ENCODE measurements at regions not wholly inside any gene's neighbourhood (a gene's known extent, or its start where the extent isn't known, plus 50 kb on each side); places are given as distances from the start of the nearest gene placed in this dataset.

- Mint-ChIP-seq H3K27ac (no peak overlapping the region), H3K9me3 (no peaks in the 10 kb centered on the region), H3K4me1 (peaks cover 38% of the 10 kb centered on the region), H3K4me3 (no peak overlapping the region), H3K36me3 (no peaks in the 10 kb centered on the region), H3K27me3 (ENCODE audit: low read depth) (no peaks in the 10 kb centered on the region)
- POLR2A ChIA-PET, result no interaction called here
- no peak for ATAC-seq
- TF ChIP-seq EMX1 (CRISPR knock-in tag; IDR thresholded peaks at IDR 0.05) (no peak), NFE2L1 (CRISPR knock-in tag; IDR thresholded peaks at IDR 0.05) (no peak), CREB1 (CRISPR knock-in tag; IDR thresholded peaks at IDR 0.05) (no peak)
- no peak for DNase-seq (ENCODE audit: low spot score)
- CTCF ChIA-PET, result interaction anchor here (1.5 to 1.7 kb wide), 2 partner anchors 10 to 51 kb away, joined by 4 to 7 read pairs; no protein-coding TSS in a partner anchor
Observed at GRCh38 chr3:17945018-17945798, 202.8 kb upstream of the TBC1D5 start.

- no peak overlapping the region for H3K4me3 Mint-ChIP-seq
- ChIA-PET CTCF (no interaction called here), POLR2A (no interaction called here)
- H3K27ac Mint-ChIP-seq, result no peak overlapping the region
- DNase-seq (ENCODE audit: low spot score) (no peak), ATAC-seq (no peak)
- H3K36me3 Mint-ChIP-seq, result no peaks in the 10 kb centered on the region
- no peaks in the 10 kb centered on the region for H3K9me3 Mint-ChIP-seq
- H3K4me1 Mint-ChIP-seq, result peaks cover 40% of the 10 kb centered on the region
- no peak for TF ChIP-seq ZNF317 (CRISPR knock-in tag; IDR thresholded peaks at IDR 0.05; ENCODE audit: borderline replicate concordance, low read depth)
- H3K27me3 Mint-ChIP-seq (ENCODE audit: low read depth), result no peaks in the 10 kb centered on the region
Observed at GRCh38 chr3:17942856-17943255, 200.4 kb upstream of the TBC1D5 start.

- Mint-ChIP-seq H3K9me3 (no peaks in the 10 kb centered on the region), H3K4me3 (no peak overlapping the region), H3K27ac (no peak overlapping the region), H3K36me3 (no peaks in the 10 kb centered on the region), H3K4me1 (peaks cover 40% of the 10 kb centered on the region), H3K27me3 (ENCODE audit: low read depth) (no peaks in the 10 kb centered on the region)
- CTCF ChIA-PET, result no interaction called here
- no peak for DNase-seq (ENCODE audit: low spot score)
- TF ChIP-seq, protein P1, sequence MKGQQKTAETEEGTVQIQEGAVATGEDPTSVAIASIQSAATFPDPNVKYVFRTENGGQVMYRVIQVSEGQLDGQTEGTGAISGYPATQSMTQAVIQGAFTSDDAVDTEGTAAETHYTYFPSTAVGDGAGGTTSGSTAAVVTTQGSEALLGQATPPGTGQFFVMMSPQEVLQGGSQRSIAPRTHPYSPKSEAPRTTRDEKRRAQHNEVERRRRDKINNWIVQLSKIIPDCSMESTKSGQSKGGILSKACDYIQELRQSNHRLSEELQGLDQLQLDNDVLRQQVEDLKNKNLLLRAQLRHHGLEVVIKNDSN (CRISPR knock-in tag; IDR thresholded peaks at IDR 0.05), result no peak
- ATAC-seq, result no peak
- POLR2A ChIA-PET, result no interaction called here
Observed at GRCh38 chr3:17941766-17942165, 199.3 kb upstream of the TBC1D5 start.

- TF ChIP-seq NR2C2 (CRISPR knock-in tag; IDR thresholded peaks at IDR 0.05) (no peak), FOXJ3 (CRISPR knock-in tag; IDR thresholded peaks at IDR 0.05; ENCODE audit: borderline replicate concordance) (no peak), GTF2I (CRISPR knock-in tag; conservative IDR thresholded peaks at IDR 0.05) (no peak), EMX1 (CRISPR knock-in tag; IDR thresholded peaks at IDR 0.05) (no peak), CREB1 (CRISPR knock-in tag; IDR thresholded peaks at IDR 0.05) (no peak)
- TF ChIP-seq, protein P2, sequence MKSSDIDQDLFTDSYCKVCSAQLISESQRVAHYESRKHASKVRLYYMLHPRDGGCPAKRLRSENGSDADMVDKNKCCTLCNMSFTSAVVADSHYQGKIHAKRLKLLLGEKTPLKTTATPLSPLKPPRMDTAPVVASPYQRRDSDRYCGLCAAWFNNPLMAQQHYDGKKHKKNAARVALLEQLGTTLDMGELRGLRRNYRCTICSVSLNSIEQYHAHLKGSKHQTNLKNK (CRISPR knock-in tag; IDR thresholded peaks at IDR 0.05), result no peak
- ATAC-seq, result no peak
- Mint-ChIP-seq H3K36me3 (no peaks in the 10 kb centered on the region), H3K27me3 (ENCODE audit: low read depth) (no peaks in the 10 kb centered on the region), H3K27ac (no peak overlapping the region), H3K4me3 (no peak overlapping the region), H3K4me1 (peaks cover 35% of the 10 kb centered on the region), H3K9me3 (no peaks in the 10 kb centered on the region)
- DNase-seq (ENCODE audit: low spot score), result no peak
- ChIA-PET POLR2A (no interaction called here), CTCF (no interaction called here)
Observed at GRCh38 chr3:17941152-17941551, 198.7 kb upstream of the TBC1D5 start.

GRCh38 chr3:17939157-17939556 lies 196.7 kb upstream of the TBC1D5 start:
- DNase-seq (ENCODE audit: low spot score), result no peak
- POLR2A ChIA-PET, result no interaction called here
- H3K27ac Mint-ChIP-seq, result no peak overlapping the region
- no peak overlapping the region for H3K4me3 Mint-ChIP-seq
- no peaks in the 10 kb centered on the region for H3K9me3 Mint-ChIP-seq
- no peaks in the 10 kb centered on the region for H3K36me3 Mint-ChIP-seq
- peaks cover 22% of the 10 kb centered on the region for H3K4me1 Mint-ChIP-seq
- no peak for ATAC-seq
- H3K27me3 Mint-ChIP-seq (ENCODE audit: low read depth), result no peaks in the 10 kb centered on the region
- CTCF ChIA-PET, result interaction anchor here (1.6 kb wide), 1 partner anchor 9 kb away, joined by 3 read pairs; no protein-coding TSS in a partner anchor
- TF ChIP-seq FOXK1 (CRISPR knock-in tag; IDR thresholded peaks at IDR 0.05) (no peak), ESRRA (CRISPR knock-in tag; IDR thresholded peaks at IDR 0.05; ENCODE audit: borderline replicate concordance) (no peak), ATF3 (CRISPR knock-in tag; conservative IDR thresholded peaks at IDR 0.05) (no peak), ZNF281 (CRISPR knock-in tag; IDR thresholded peaks at IDR 0.05) (no peak), NR2C2 (CRISPR knock-in tag; IDR thresholded peaks at IDR 0.05) (no peak), JUN (CRISPR knock-in tag; IDR thresholded peaks at IDR 0.05) (no peak), MXD4 (CRISPR knock-in tag; IDR thresholded peaks at IDR 0.05; ENCODE audit: borderline replicate concordance) (no peak), ZNF317 (CRISPR knock-in tag; IDR thresholded peaks at IDR 0.05; ENCODE audit: borderline replicate concordance, low read depth) (no peak)
- TF ChIP-seq, protein P3, sequence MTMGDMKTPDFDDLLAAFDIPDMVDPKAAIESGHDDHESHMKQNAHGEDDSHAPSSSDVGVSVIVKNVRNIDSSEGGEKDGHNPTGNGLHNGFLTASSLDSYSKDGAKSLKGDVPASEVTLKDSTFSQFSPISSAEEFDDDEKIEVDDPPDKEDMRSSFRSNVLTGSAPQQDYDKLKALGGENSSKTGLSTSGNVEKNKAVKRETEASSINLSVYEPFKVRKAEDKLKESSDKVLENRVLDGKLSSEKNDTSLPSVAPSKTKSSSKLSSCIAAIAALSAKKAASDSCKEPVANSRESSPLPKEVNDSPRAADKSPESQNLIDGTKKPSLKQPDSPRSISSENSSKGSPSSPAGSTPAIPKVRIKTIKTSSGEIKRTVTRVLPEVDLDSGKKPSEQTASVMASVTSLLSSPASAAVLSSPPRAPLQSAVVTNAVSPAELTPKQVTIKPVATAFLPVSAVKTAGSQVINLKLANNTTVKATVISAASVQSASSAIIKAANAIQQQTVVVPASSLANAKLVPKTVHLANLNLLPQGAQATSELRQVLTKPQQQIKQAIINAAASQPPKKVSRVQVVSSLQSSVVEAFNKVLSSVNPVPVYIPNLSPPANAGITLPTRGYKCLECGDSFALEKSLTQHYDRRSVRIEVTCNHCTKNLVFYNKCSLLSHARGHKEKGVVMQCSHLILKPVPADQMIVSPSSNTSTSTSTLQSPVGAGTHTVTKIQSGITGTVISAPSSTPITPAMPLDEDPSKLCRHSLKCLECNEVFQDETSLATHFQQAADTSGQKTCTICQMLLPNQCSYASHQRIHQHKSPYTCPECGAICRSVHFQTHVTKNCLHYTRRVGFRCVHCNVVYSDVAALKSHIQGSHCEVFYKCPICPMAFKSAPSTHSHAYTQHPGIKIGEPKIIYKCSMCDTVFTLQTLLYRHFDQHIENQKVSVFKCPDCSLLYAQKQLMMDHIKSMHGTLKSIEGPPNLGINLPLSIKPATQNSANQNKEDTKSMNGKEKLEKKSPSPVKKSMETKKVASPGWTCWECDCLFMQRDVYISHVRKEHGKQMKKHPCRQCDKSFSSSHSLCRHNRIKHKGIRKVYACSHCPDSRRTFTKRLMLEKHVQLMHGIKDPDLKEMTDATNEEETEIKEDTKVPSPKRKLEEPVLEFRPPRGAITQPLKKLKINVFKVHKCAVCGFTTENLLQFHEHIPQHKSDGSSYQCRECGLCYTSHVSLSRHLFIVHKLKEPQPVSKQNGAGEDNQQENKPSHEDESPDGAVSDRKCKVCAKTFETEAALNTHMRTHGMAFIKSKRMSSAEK (CRISPR knock-in tag; IDR thresholded peaks at IDR 0.05; ENCODE audit: borderline replicate concordance), result no peak

Data from WTC11 (cell line).